Ovary (tissue), 3 donors: ENCODE measurements at regions not wholly inside any gene's neighbourhood (a gene's known extent, or its start where the extent isn't known, plus 50 kb on each side); places are given as distances from the start of the nearest gene placed in this dataset.

Experiments
- EP300 ChIP-seq: sonication (generic); formaldehyde crosslinking; IDR thresholded peaks from one replicate; pipeline ENCODE4 v1.6.1; 2017; ENCODE audit warnings: antibody characterized with exemption
- POLR2A ChIP-seq: fragments of 450-650 bp; IDR thresholded peaks from one replicate; pipeline ENCODE4 v1.6.1; 2017; ENCODE audit warnings: antibody characterized with exemption, mild to moderate bottlenecking, moderate library complexity
- TF ChIP-seq, protein P1 (sequence below), 3 donors: fragments of 450-650 bp in 2 of 3; fragments of 200-600 bp in 1 of 3; IDR thresholded peaks; one replicate each; pipeline versions ENCODE4 v1.5.1 to v1.8.0; 2016 to 2022; ENCODE audit warnings: antibody characterized with exemption in 3 of 3, mild to moderate bottlenecking in 1 of 3
- donor health status: DM: no; HTN: no; CAD: no.

DNA sequence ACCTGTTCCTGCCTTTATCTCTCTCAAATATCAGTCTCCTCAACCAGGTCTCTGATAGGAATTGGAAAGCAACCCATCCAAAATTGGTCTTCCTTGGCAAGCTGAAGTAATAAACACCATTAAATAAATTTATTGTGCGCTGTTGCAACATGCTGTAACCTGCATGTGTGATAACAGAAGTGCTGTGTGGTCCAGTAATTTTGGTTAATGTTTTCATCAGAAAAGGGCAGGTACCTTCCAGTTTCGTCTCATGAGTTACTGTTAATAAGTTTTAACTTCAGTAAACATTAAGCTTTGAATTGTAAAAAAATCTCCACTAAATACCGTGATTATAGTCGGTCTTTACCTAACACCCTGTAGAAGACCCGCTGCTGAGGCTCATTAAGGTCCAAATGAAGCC, 624.7 kb downstream of the TNS3 start:
- TF ChIP-seq, protein P1, sequence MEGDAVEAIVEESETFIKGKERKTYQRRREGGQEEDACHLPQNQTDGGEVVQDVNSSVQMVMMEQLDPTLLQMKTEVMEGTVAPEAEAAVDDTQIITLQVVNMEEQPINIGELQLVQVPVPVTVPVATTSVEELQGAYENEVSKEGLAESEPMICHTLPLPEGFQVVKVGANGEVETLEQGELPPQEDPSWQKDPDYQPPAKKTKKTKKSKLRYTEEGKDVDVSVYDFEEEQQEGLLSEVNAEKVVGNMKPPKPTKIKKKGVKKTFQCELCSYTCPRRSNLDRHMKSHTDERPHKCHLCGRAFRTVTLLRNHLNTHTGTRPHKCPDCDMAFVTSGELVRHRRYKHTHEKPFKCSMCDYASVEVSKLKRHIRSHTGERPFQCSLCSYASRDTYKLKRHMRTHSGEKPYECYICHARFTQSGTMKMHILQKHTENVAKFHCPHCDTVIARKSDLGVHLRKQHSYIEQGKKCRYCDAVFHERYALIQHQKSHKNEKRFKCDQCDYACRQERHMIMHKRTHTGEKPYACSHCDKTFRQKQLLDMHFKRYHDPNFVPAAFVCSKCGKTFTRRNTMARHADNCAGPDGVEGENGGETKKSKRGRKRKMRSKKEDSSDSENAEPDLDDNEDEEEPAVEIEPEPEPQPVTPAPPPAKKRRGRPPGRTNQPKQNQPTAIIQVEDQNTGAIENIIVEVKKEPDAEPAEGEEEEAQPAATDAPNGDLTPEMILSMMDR (IDR thresholded peaks at IDR 0.05): no peak
- TF ChIP-seq POLR2A (no peak), EP300 (no peak)
